IPS-NIHi7 (cell line): ENCODE measurements at regions not wholly inside any gene's neighbourhood (a gene's known extent, or its start where the extent isn't known, plus 50 kb on each side); places are given as distances from the start of the nearest gene placed in this dataset.
"Not testable (repeated sequence)": the region's sequence is repeated elsewhere in the genome, so short reads cannot be mapped to it uniquely, and the experiment has no call there.

Source experiments
- DNase-seq: peaks from one replicate; pipeline ENCODE4 v3.0.0; 2012; ENCODE audit warnings: mixed read lengths; ENCODE audit errors: extremely low spot score

GRCh38 chr1:144516172-144516571 lies 54.7 kb upstream of the NBPF15 start:
- not testable (repeated sequence) for DNase-seq

GRCh38 chr1:144516906-144517305 lies 55.4 kb upstream of the NBPF15 start:
- not testable (repeated sequence) for DNase-seq

- not testable (repeated sequence) for DNase-seq
Observed at GRCh38 chr1:144518439-144518838, 57.0 kb upstream of the NBPF15 start.

GRCh38 chr1:144519528-144520189 lies 58.2 kb upstream of the NBPF15 start:
- DNase-seq = not testable (repeated sequence)

- peak; percentile 3 for DNase-seq
Observed at GRCh38 chr1:144523661-144524407, 62.4 kb upstream of the NBPF15 start.

GRCh38 chr1:144532156-144532607 lies 60.5 kb upstream of the PPIAL4F start:
- DNase-seq = not testable (repeated sequence)

GRCh38 chr1:144533480-144533879 lies 59.2 kb upstream of the PPIAL4F start:
- DNase-seq = not testable (repeated sequence)

GRCh38 chr1:144534286-144534685 lies 58.4 kb upstream of the PPIAL4F start:
- not testable (repeated sequence) for DNase-seq

- not testable (repeated sequence) for DNase-seq
Observed at GRCh38 chr1:144536677-144537076, 56.0 kb upstream of the PPIAL4F start.

GRCh38 chr1:144537234-144537633 lies 55.5 kb upstream of the PPIAL4F start:
- not testable (repeated sequence) for DNase-seq

- not testable (repeated sequence) for DNase-seq
Observed at GRCh38 chr1:144538736-144539135, 54.0 kb upstream of the PPIAL4F start.

GRCh38 chr1:144539191-144539960 lies 53.3 kb upstream of the PPIAL4F start:
- not testable (repeated sequence) for DNase-seq
